H1 (cell line): ENCODE measurements at regions not wholly inside any gene's neighbourhood (a gene's known extent, or its start where the extent isn't known, plus 50 kb on each side); places are given as distances from the start of the nearest gene placed in this dataset.

Experiments used
- CHD2 ChIP-seq: IDR thresholded peaks from 2 replicates; pipeline ENCODE4 v1.6.1; 2012; ENCODE audit warnings: low read length, improper control_type of control experiment
- CHD7 ChIP-seq: fragments of 300-600 bp; sonication (generic); IDR thresholded peaks from 2 replicates; pipeline ENCODE4 v1.7.1; 2012; ENCODE audit warnings: low read length, moderate library complexity, mild to moderate bottlenecking, inconsistent platforms; ENCODE audit not compliant: insufficient replicate concordance
- CTCF ChIP-seq, 3 experiments: IDR thresholded peaks; 1 replicate in 2 of 3; 2 replicates in 1 of 3; pipeline versions ENCODE4 v1.5.1 to v1.6.1; 2011; ENCODE audit warnings: low read length in 3 of 3, mild to moderate bottlenecking in 3 of 3, inconsistent platforms in 2 of 3, low read depth in 1 of 3, moderate library complexity in 1 of 3; ENCODE audit not compliant: insufficient read depth in 1 of 3; ENCODE audit errors: control extremely low read depth in 1 of 3
- HDAC6 ChIP-seq: IDR thresholded peaks from one replicate; pipeline ENCODE4 v1.7.1; 2012; ENCODE audit warnings: low read depth, mild to moderate bottlenecking, inconsistent platforms, low read length, moderate library complexity
- KDM5A ChIP-seq: fragments of 200-600 bp; IDR thresholded peaks from 2 replicates; pipeline ENCODE4 v1.7.1; 2012; ENCODE audit warnings: mild to moderate bottlenecking, low read length, inconsistent platforms, mixed read lengths

- TF ChIP-seq CTCF (IDR thresholded peaks at IDR 0.05; ENCODE audit: control extremely low read depth in 1 of 3, insufficient read depth in 1 of 3, low read depth in 1 of 3, low read length in 3 of 3) (no peak), CHD7 (no peak), CHD2 (no peak), HDAC6 (no peak), KDM5A (no peak)
Measured at GRCh38 chr6:100186552-100186951, 192.5 kb upstream of the MCHR2 start (continued).
